SW 1271 (cell line): ENCODE measurements at regions not wholly inside any gene's neighbourhood (a gene's known extent, or its start where the extent isn't known, plus 50 kb on each side); places are given as distances from the start of the nearest gene placed in this dataset.

Experiments used
- DNase-seq, 2 experiments: peaks; one replicate each; lab custom pipeline; 2025; lab: John Stamatoyannopoulos, UW

DNA sequence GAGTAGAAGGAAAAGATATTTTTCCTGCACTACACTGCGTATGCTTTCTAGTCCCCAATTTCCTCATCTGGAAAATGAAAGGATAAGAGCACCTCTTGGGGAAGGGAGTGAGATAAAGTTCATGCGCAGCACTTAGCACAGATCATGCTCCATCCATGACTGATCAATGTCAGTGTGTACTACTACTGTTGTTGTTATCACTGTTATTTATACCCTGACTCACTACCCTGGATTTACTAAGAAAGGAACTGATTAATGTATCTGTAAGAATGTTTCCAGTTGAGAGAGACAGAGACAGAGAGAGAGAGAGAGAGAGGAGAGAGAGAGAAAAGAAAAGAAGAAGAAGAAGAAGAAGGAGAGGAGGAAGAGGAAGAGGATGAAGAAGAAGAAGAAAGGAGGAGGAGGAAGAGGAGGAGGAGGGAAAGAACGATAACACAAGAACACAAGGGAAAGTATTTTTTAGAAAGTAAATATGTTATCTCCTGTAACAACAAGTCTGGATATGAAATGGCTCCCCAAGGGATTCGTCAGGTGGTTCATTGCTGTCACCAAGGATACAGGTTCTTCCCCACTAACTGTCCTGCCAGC is 212.2 kb upstream of the PROK2 start:
- DNase-seq = no peak

- DNase-seq = no peak
These were observed 210.0 kb upstream of the PROK2 start for GRCh38 chr3:71994906-71995305.

DNA sequence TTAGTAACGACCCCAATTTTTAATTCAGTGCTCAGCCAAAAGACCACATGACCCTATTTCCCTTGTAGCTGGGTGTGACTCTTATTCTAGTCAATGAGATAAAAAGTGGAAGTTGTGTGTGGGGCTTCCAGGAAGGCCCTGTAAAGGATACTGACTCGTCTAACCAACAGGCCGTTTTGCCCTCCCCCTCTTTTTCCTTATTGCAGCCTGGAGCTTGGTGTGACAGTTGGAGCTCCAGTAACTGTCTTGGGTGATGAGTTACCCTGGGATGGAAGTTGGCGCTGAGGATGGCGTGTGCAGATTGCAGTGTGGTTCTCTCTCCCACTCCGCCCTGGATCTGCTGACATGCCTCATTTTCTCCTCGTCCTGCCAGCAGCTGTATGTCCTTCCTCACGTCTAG is 209.3 kb upstream of the PROK2 start:
- DNase-seq = no peak

GRCh38 chr3:71991681-71992080 is 206.7 kb upstream of the PROK2 start:
- no peak for DNase-seq

GRCh38 chr3:71991046-71991445 is 206.1 kb upstream of the PROK2 start:
- no peak for DNase-seq

- DNase-seq = no peak
These were observed 205.6 kb upstream of the PROK2 start for GRCh38 chr3:71990545-71990944.

DNA sequence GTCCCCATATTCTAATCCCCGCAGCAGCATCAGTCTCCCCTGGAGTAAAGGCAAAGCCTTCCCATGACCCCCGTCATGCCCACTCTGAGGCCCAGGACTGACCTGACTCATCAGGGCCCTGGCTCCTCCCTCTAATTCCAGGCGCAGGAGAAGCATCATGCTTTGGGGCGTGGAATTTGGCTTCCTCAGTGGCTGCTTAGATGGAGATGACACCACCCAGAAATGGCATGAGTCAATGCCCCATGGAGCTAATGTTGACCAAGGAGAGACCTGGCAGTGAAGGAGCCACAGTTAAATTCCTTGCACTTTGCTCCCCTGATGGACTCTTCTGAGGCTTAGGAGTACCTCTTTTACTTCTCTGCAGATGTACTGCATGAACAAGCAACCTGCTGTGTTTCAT is 204.2 kb upstream of the PROK2 start:
- DNase-seq = no peak

GRCh38 chr3:71987828-71988227 is 202.9 kb upstream of the PROK2 start:
- DNase-seq = no peak

GRCh38 chr3:71987089-71987735 is 202.3 kb upstream of the PROK2 start:
- DNase-seq = no peak

GRCh38 chr3:71986606-71987005 is 201.7 kb upstream of the PROK2 start:
- no peak for DNase-seq

DNA sequence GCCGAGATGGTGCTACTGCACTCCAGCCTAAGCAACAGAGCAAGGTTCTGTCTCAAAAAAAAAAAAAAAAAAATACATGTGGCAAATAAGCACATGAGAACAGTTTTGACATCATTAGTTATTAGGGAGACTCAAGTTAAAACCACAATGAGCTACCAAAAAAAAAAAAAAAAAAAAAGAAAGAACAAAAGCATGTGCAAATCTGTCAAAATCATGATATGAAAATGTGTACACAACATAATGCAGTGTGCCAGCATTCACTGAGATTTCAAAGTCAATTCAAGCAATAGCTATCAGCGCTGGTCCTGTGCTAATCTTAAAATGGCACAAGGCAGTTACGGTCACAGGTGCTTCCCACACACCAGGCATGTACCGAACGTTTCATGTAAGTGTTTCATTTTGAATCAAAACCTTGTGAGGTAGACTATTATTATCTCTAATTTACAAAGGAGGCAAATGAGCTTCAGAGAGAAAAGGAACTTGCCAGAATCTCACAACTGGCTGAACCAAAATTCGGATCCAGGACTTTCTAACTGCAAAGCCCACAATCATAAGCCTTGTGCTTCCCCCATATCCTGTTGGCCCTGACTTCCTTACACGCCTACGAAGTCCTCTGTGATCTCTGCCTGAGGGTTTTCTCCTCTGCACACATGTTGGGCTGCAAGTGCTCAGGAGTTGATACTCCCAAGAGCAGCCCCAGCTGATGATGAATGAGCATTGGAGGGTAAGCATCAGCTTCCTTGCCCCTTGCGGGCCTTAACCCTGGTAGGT is 200.1 kb upstream of the PROK2 start:
- DNase-seq = no peak

- no peak for DNase-seq
These were observed 198.7 kb upstream of the PROK2 start for GRCh38 chr3:71983694-71984093.

DNA sequence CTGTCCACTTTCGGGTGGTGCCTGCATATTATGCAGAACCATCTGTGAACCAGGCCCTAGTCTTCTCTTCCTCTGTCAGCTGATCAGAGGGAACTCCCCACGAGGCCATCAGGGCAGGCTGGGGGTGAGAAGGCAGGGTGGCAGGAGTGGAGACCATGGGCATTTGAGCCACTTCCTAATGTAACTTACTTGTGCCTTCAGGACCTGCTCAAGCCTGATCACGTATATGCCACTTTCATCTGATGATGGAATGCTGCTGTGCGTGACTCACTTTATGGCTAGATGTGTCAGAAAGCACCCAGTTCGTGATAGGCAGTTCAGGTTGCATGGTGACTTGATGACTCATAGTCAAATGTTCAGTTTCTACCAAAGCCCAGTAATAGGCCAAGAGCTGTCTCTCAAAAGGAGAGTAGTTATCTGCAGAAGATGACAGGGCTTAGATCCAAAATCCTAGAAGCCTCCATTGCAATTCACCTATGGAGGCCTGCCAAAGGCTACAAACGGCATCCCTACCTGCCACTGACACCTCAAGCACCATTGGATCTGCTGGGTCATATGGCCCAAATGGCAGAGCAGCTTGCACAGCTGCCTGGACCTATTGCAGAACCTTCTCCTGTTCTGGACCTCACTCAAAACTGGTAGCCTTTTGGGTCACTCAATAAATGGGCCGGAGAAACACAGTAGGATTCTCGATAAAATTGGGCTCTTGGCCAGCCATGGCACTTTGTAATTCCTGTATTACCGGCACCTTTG is 197.7 kb upstream of the PROK2 start:
- peak; percentile 22 to 24 for DNase-seq

GRCh38 chr3:71979175-71979574 is 194.2 kb upstream of the PROK2 start:
- DNase-seq = no peak

- DNase-seq = no peak
These were observed 193.3 kb upstream of the PROK2 start for GRCh38 chr3:71978150-71978721.

DNA sequence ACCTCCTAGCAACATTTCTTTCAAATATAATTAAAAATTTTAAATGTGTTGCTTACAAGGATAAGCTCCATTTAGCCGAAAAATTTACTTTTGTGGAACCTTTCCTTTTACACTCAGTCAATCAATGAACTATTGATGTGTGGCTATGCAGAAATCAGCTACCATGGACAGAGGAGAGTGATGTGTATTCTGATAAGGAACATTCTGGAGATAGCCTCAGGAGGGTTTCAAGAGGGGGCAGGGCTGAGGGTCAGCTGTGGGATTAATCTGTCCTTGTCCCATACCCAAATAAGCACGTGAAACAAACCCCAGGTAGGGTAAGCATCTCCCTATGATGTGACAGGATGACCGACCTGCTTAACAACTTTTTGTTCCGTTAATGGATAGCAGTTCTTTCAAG is 192.6 kb upstream of the PROK2 start:
- DNase-seq = no peak

DNA sequence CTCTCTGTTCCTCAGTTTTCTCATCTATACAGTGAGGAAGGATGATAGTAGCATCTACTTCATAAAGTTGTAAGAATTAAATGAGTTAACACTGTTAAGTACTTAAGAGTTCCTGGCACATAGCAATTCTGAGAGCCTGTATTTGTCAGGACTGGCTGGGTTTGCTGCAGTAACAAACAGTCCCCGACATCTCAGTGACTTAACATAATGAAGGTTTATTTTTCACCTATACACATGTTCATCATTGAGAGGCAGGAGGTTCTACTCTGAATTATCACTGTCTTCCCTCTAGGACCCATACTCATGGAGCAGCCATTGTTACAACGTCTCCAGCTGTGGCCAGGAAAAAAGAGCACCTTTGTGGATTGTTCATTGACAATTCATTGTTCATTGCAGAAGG is 190.6 kb upstream of the PROK2 start:
- no peak for DNase-seq

DNA sequence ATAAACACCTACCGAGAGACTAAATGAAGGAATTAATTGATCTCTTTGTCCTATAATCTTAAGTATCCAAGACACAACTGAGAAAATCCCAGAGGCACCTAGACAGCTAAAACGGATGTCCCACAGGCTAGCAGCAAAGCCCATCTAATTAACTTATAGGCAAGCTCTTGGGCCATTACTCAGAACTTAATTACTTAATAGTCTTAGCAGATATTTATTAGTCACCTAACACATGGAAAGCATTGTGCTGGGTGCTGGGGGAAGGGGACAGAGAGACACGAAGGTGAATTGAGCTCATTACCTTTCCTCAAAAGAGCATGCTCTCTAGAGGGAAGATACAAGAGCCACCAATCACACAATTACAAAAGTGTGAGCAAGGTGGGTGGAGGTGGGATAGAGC is 189.8 kb upstream of the PROK2 start:
- no peak for DNase-seq

DNA sequence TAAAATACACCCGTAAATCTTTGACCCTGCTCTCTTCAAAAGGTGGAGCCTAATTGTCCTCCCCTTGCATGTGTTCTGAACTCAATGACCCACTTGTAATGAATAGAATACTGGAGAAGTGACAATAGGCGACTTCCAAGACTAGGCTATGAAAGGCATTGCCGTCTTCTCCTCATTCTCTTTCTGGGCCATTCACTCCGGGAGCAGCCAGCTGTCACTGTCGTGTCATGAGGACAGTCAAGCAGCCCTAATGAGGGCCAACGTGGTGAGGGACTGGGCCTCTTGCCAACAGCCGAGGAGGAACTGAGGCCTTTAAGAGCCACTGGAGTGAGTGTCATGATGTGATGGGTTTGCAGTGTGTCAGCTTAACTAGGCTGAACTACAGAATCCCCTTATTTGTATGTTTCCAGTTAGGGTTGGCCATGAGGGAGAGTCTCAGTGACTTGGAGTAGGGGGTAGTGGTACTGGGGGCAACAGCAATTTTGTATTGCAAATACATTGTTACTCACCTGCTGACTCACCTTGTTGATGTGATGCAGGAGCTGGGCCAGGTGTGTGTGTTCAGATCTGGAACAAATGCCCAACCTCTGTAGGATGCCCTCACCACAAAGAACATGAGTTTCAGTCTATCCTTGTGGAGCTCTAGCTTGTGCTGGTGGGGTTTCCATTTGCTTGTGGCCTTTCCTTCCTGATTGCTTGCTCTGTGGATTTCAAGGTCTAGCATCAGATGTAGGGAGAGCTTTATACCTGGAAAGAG is 188.5 kb upstream of the PROK2 start:
- no peak for DNase-seq

DNA sequence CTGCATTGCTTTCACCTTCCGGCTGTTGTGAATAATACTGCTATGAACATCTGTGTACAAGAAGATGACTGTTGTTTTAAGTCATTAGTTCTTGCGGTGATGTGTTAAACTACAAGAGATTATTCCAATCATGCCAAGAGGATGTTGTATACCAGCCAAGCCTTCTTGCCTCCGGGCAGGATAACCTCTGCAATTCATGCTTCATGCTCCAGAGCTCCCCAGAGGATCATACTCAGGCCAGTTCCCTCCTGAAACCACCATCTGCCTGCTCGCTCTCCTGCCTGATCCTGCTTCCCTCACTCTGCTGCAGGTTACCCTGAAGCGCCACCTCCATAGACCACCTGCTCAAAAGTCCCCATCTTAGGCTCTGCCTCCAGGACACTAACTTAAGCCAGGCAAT is 187.1 kb upstream of the PROK2 start:
- DNase-seq = no peak

- no peak for DNase-seq
These were observed 183.6 kb upstream of the PROK2 start for GRCh38 chr3:71968544-71968943.

GRCh38 chr3:71966185-71966584 is 181.2 kb upstream of the PROK2 start:
- no peak for DNase-seq
